HG03575 (cell line): ENCODE measurements at regions not wholly inside any gene's neighbourhood (a gene's known extent, or its start where the extent isn't known, plus 50 kb on each side); places are given as distances from the start of the nearest gene placed in this dataset.
"Not testable (repeated sequence)": the region's sequence is repeated elsewhere in the genome, so short reads cannot be mapped to it uniquely, and the experiment has no call there.

Experiments
- ATAC-seq: cut with Tn5 transposase; IDR thresholded peaks from one replicate; pipeline ENCODE4 v1.9.1; 2021; ENCODE audit not compliant: unreplicated experiment, insufficient number of reproducible peaks, low FRiP score; ENCODE audit errors: extremely low read depth

GRCh38 chr4:23084559-23085248 is 392.0 kb downstream of the GBA3 start:
- ATAC-seq = no peak

- no peak for ATAC-seq
Measured at GRCh38 chr4:23083391-23083790, 390.7 kb downstream of the GBA3 start.

DNA sequence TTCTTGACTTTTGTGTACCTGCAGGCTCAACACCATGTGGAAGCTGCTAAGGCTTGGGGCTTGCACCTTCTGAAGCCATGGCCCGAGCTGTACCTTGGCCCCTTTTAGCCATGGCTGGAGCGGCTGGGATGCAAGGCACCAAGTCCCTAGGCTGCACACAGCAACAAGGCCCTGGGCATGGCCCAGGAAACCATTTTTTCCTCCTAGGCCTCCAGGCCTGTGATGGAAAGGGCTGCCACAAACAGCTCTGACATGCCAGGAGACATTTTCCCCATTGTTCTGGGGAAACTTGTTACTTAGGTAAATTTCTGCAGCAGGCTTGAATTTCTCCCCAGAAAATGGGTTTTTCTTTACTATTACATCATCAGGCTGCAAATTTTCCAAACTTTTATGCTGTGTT is 387.4 kb downstream of the GBA3 start:
- ATAC-seq = not testable (repeated sequence)

DNA sequence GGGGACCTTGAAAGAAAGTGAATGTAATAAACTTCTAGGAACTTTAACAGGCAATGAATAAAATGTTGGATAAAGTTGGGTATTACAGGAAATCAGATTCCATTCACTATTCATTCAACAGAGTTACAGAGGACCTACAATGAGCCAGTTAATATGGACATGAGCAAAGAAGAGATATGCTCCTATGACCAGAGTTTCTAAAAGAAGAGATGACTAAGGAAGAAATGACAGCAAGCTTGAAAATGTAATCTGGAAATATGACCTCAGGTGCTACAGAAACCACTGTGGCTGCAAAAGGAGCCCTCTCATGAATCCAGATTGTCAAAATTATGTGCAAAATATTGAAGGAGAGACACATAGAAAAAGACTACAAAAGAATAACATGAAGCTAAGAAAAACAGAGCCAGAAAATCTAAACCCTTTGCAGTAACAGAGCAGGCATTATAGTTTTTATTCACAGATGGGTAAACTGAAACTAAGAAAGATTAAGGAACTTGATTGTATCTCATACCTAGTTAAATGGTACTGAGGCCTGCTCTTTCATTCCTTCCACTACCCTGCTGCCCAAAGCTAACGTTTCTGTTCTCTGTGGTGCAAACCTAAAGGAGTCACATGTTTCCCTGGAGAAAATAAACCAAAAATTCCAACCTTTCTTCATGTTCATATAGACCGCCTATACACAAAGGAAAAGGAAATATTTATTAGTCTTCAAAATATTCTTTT is 378.3 kb downstream of the GBA3 start:
- no peak for ATAC-seq

- no peak for ATAC-seq
Measured at GRCh38 chr4:23068756-23069155, 376.0 kb downstream of the GBA3 start.

DNA sequence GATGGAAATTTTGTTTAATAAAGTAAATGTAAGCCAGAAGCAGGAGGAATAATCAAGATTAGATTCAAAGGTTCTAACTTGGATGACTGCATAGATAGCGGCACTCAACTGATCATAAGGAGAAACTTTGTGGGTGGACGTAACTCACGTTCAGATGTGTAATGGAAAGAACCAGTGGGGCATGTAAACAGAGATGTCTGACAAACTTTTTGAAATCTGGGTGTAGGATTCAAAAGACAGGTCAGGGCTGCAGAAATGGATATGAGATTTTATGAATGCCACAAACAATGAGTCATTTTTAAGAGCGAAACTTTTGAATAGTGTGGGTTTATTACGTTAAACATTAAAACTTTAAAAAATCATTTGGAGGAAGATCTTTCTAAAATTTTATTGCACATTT is 375.6 kb downstream of the GBA3 start:
- ATAC-seq = no peak

DNA sequence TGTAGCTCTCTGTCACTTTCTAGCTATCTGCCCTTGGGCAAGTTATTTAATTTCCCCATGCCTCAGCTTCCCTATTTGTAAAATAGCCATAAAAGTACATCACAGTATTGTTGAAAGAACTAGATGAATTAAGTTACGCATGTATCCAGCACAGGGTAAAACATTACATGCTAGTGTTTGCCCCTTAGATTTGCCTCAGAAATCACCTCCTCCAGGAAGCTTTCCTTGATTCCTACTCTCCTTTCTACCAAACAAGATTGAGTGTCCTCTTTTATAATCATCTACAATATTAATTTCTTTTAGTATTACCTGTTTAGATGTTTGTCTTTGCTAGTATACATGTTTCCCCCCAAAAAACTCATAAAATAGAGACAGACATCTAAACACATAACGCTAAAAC is 369.5 kb downstream of the GBA3 start:
- ATAC-seq = no peak

DNA sequence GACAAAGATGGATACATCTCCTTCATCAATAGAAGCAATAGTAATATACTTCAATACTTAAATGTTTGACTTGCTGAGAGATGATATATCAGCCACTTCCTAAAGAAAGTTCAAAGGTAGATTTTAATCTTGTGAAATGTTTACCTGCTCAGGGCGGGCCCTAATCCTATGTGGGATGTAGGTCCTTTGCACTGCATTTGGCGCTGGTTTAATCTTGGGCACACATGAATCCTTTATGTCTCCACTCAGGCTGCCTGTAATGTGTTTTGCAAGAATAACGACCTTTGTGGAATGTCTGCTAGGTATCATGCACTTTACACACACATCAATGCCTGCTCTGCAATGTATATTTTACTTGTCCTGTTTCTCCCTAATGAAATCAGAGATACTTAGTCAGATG is 368.7 kb downstream of the GBA3 start:
- no peak for ATAC-seq

GRCh38 chr4:23060776-23061175 is 368.0 kb downstream of the GBA3 start:
- no peak for ATAC-seq

- ATAC-seq = no peak
Measured at GRCh38 chr4:23058165-23058776, 365.5 kb downstream of the GBA3 start.

GRCh38 chr4:23041501-23041900 is 348.8 kb downstream of the GBA3 start:
- ATAC-seq = no peak

DNA sequence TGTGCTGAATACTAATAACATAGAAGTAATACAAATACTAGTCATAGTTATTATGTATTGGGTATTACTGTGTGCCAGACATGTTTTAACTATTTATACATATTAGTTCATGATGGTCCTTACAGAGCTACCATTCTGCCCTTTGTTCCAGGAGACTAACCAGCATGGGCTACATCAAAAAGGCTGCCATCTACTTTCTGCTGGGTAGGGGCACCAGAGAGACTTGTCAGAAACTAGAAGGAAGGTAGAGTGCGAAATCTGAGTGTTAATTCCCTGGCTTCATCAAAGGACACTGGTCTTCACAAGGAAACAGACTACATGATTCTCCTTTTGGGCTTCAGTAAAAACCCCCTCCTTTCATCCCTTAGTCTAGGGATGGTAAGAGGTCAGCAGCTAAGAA is 347.8 kb downstream of the GBA3 start:
- ATAC-seq = no peak

DNA sequence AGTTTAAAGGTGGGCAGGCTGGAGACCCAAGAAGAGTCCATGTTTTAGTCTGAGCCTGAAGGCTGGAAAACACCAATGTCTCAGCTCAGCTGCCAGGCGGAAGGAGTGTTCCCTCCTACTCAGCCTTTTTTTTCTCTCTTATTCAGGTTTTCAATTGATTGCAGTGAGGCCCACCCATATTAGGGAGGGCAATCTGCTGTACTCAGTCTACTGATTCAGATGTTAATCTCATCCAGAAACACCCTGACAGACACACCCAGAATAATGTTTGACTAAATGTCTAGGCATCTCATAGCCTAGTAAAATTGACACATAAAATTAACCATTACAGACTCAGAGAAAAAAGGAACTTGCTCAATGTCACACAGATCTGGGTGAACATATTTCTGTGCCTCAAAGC is 347.1 kb downstream of the GBA3 start:
- no peak for ATAC-seq

DNA sequence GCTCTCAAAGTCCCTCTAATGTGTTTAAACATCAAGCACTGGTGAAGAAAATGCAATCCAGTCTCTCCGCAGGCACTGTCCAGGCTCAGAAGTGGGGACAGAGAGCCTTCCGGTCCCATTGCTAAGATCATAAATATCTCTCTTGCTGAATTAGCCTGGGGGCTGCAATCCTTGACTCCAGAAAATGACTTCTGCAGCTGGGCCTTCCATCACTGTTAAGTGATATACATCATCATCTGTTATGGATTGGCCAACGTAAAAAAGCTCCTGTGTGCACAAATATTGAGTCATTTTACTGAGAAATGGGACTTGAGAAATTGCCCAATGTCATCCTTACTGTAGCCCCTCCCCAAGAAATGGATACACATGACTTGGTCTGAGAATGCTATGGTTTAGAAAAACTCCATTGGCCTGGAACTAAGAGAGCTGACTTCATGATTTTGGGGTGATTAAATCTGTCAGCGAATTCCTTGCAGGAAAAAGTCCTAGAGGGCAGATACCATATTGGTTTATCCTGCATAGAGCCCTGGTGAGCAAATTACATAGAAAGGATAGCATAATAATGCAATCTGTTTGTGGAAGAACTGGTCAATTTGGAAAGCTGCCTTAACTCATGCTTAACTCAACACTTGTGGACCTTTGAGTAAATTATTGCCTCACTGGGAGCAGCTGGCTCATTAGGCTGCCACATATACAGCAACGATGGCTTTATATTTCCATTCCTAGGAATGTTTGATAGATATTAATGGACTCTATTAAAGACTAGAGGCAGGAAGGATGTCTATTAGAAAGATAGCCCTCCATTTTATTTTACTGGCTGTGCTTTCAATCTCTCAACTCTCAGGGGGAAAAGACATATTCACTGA is 346.1 kb downstream of the GBA3 start:
- no peak for ATAC-seq

- ATAC-seq = no peak
Measured at GRCh38 chr4:23036921-23037495, 344.3 kb downstream of the GBA3 start.

DNA sequence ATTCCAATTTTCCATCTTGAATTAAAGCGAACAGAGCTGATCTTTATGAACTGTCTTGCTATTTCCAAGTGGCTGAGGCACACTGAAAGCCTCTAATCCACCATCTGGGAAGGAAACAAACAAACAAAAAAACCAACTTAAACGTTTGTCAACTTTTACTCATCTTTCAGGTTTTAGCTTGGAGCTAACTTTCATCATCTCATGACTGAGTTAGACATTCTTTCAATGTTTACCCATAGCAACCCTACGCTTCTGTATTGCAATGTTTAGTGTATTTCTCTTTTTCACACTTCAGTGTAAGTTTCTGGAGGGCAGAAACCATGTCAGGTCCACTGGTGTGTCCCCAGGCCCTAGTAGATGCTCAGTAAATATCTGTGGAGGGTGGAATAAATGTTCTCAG is 343.8 kb downstream of the GBA3 start:
- ATAC-seq = no peak

DNA sequence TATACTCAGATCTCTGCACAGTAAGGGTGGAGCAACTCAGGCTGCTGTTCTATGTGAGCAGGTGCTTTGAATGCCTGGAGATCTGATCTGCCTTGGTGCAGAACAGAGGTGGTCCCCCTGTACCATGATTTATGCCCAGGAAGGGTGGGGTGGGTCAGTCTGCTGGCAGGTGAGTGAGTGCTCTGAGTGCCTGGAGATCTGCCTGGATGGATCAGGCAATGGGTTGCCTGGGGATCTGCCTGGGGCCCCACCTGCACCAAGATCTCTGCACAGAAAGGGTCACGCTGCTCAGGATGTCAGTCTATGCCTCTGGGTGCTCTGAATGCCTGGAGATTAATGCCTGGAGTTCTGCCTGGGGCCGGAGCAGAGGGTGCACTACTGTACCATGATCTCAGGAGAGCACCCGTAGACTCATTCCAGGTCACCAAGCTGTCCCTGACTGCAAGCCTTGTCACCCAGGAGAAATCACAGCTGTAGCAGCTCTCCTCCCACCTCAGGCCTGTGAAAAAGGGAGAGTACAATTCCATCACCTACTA is 342.9 kb downstream of the GBA3 start:
- no peak for ATAC-seq

- no peak for ATAC-seq
Measured at GRCh38 chr4:23034731-23035130, 342.0 kb downstream of the GBA3 start.

DNA sequence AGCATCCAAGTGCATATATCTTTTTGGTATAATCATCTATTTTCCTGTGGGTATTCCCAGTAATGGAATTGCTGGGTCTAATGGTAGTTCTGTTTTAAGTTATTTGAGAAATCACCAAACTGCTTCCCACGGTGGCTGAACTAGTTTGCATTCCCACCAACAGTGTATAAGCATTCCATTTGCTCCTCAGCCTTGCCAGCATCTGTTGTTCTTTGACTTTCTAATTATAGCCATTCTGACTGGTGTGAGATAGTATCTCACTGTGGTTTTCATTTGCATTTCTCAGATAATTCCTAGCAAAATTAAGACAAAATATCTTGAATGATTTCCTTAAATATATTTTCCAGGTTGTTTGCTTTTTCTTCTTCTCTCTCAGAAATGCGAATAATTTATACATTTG is 341.1 kb downstream of the GBA3 start:
- ATAC-seq = no peak
